Naive B cell (primary cell): ENCODE measurements at regions not wholly inside any gene's neighbourhood (a gene's known extent, or its start where the extent isn't known, plus 50 kb on each side); places are given as distances from the start of the nearest gene placed in this dataset.
A peak's percentile ranks its signal among the peaks of the same experiment; 100 is the strongest.

Experiments
- ATAC-seq, 2 donors: fragments of 150-1000 bp; cut with Tn5 transposase; 2 replicates each; pipeline ENCODE4 v1.10.0; 2021; ENCODE audit warnings: low read depth in 2 of 2, mild to moderate bottlenecking in 2 of 2, moderate library complexity in 2 of 2
- DNase-seq: peaks from one replicate; pipeline ENCODE4 v3.0.0; 2022
- H3K27ac Mint-ChIP-seq, 6 donors: one replicate each; pipeline ENCODE4 v1.8.0; 2020 to 2022; ENCODE audit warnings: mild to moderate bottlenecking in 6 of 6, mixed read lengths in 6 of 6, moderate library complexity in 5 of 6, inconsistent platforms in 2 of 6
- H3K27me3 Mint-ChIP-seq, 3 donors: one replicate each; pipeline ENCODE4 v1.8.0; 2021 to 2022; ENCODE audit warnings: mixed read lengths in 3 of 3, mild to moderate bottlenecking in 1 of 3
- H3K36me3 Mint-ChIP-seq, 2 donors: one replicate each; pipeline ENCODE4 v1.8.0; 2020 to 2022; ENCODE audit warnings: mixed read lengths in 2 of 2, inconsistent platforms in 1 of 2, mild to moderate bottlenecking in 1 of 2
- H3K4me1 Mint-ChIP-seq, 3 donors: one replicate each; pipeline ENCODE4 v1.8.0; 2020 to 2022; ENCODE audit warnings: mixed read lengths in 3 of 3, inconsistent platforms in 1 of 3, mild to moderate bottlenecking in 1 of 3, moderate library complexity in 1 of 3
- H3K4me3 Mint-ChIP-seq, 8 donors: one replicate each; pipeline ENCODE4 v1.8.0; 2020 to 2022; ENCODE audit warnings: mild to moderate bottlenecking in 8 of 8, mixed read lengths in 8 of 8, moderate library complexity in 8 of 8, inconsistent platforms in 2 of 8
- H3K9me3 Mint-ChIP-seq, 7 donors: one replicate each; pipeline ENCODE4 v1.8.0; 2020 to 2022; ENCODE audit warnings: mixed read lengths in 7 of 7, mild to moderate bottlenecking in 5 of 7, inconsistent platforms in 2 of 7, moderate library complexity in 1 of 7

GRCh38 chr15:100781061-100781960 lies 98.3 kb upstream of the ALDH1A3 start:
- Mint-ChIP-seq H3K36me3 (no peaks in the 10 kb centered on the region), H3K27me3 (peaks cover 13 to 21% (median 19%) of the 10 kb centered on the region in 3 donors), H3K4me3 (no peak overlapping the region), H3K27ac (no peak overlapping the region), H3K9me3 (peaks cover 0 to under 1% (median 0%) of the 10 kb centered on the region in 7 donors), H3K4me1 (no peaks in the 10 kb centered on the region)
- DNase-seq = no peak
- no peak for ATAC-seq

GRCh38 chr15:100781961-100782530 lies 97.6 kb upstream of the ALDH1A3 start:
- Mint-ChIP-seq H3K9me3 (no peaks in the 10 kb centered on the region), H3K4me3 (no peak overlapping the region), H3K36me3 (no peaks in the 10 kb centered on the region), H3K4me1 (no peaks in the 10 kb centered on the region), H3K27me3 (peaks cover 13 to 21% (median 19%) of the 10 kb centered on the region in 3 donors), H3K27ac (peak overlapping the region in 1 of 6 donors; percentile 24)
- no peak for ATAC-seq
- no peak for DNase-seq

GRCh38 chr15:100783291-100783690 lies 96.3 kb upstream of the ALDH1A3 start:
- Mint-ChIP-seq H3K27ac (no peak overlapping the region), H3K27me3 (peaks cover 13 to 21% (median 19%) of the 10 kb centered on the region in 3 donors), H3K9me3 (no peaks in the 10 kb centered on the region), H3K4me1 (no peaks in the 10 kb centered on the region), H3K36me3 (no peaks in the 10 kb centered on the region), H3K4me3 (no peak overlapping the region)
- ATAC-seq (no peak), DNase-seq (no peak)

GRCh38 chr15:100783760-100784492 lies 95.7 kb upstream of the ALDH1A3 start:
- Mint-ChIP-seq H3K9me3 (no peaks in the 10 kb centered on the region), H3K4me1 (no peaks in the 10 kb centered on the region), H3K27ac (no peak overlapping the region), H3K36me3 (no peaks in the 10 kb centered on the region), H3K27me3 (peaks cover 13 to 21% (median 19%) of the 10 kb centered on the region in 3 donors), H3K4me3 (no peak overlapping the region)
- no peak for ATAC-seq
- DNase-seq = no peak

GRCh38 chr15:100784493-100785180 lies 95.0 kb upstream of the ALDH1A3 start:
- DNase-seq = no peak
- Mint-ChIP-seq H3K4me1 (no peaks in the 10 kb centered on the region), H3K27me3 (peaks cover 13 to 17% (median 15%) of the 10 kb centered on the region in 3 donors), H3K27ac (no peak overlapping the region), H3K4me3 (no peak overlapping the region), H3K9me3 (no peaks in the 10 kb centered on the region), H3K36me3 (no peaks in the 10 kb centered on the region)
- no peak for ATAC-seq

GRCh38 chr15:100785181-100786138 lies 94.2 kb upstream of the ALDH1A3 start:
- Mint-ChIP-seq H3K27me3 (peaks cover 10 to 13% (median 12%) of the 10 kb centered on the region in 3 donors), H3K27ac (no peak overlapping the region), H3K9me3 (no peaks in the 10 kb centered on the region), H3K4me1 (no peaks in the 10 kb centered on the region), H3K4me3 (no peak overlapping the region), H3K36me3 (no peaks in the 10 kb centered on the region)
- ATAC-seq (no peak), DNase-seq (no peak)

- Mint-ChIP-seq H3K36me3 (no peaks in the 10 kb centered on the region), H3K4me3 (no peak overlapping the region), H3K4me1 (no peaks in the 10 kb centered on the region), H3K27ac (no peak overlapping the region), H3K27me3 (peaks cover 15 to 18% (median 17%) of the 10 kb centered on the region in 3 donors), H3K9me3 (peaks cover 0 to 2% (median 0%) of the 10 kb centered on the region in 7 donors)
- ATAC-seq (no peak), DNase-seq (no peak)
These were observed 93.5 kb upstream of the ALDH1A3 start for GRCh38 chr15:100786139-100786531.

GRCh38 chr15:100786901-100787566 lies 92.6 kb upstream of the ALDH1A3 start:
- Mint-ChIP-seq H3K4me1 (no peaks in the 10 kb centered on the region), H3K36me3 (no peaks in the 10 kb centered on the region), H3K27ac (no peak overlapping the region), H3K4me3 (no peak overlapping the region), H3K9me3 (peaks cover 0 to 2% (median 0%) of the 10 kb centered on the region in 7 donors), H3K27me3 (peaks cover 10 to 19% (median 18%) of the 10 kb centered on the region in 3 donors)
- DNase-seq (no peak), ATAC-seq (no peak)

GRCh38 chr15:100787567-100788417 lies 91.8 kb upstream of the ALDH1A3 start:
- H3K9me3 Mint-ChIP-seq = peaks cover 0 to 2% (median 0%) of the 10 kb centered on the region in 7 donors
- no peak overlapping the region for H3K27ac Mint-ChIP-seq
- peaks cover 12 to 18% (median 14%) of the 10 kb centered on the region in 3 donors for H3K27me3 Mint-ChIP-seq
- ATAC-seq (no peak), DNase-seq (no peak)
- H3K4me3 Mint-ChIP-seq = no peak overlapping the region
- no peaks in the 10 kb centered on the region for H3K36me3 Mint-ChIP-seq
- H3K4me1 Mint-ChIP-seq = no peaks in the 10 kb centered on the region

GRCh38 chr15:100788418-100789105 lies 91.1 kb upstream of the ALDH1A3 start:
- Mint-ChIP-seq H3K27me3 (peaks cover 11 to 17% (median 13%) of the 10 kb centered on the region in 3 donors), H3K9me3 (peaks cover 0 to 2% (median 0%) of the 10 kb centered on the region in 7 donors), H3K36me3 (no peaks in the 10 kb centered on the region), H3K4me1 (no peaks in the 10 kb centered on the region), H3K4me3 (no peak overlapping the region), H3K27ac (no peak overlapping the region)
- ATAC-seq (no peak), DNase-seq (no peak)

- DNase-seq = no peak
- no peaks in the 10 kb centered on the region for H3K36me3 Mint-ChIP-seq
- ATAC-seq = no peak
- H3K27me3 Mint-ChIP-seq = peaks cover 15 to 21% (median 20%) of the 10 kb centered on the region in 3 donors
- no peaks in the 10 kb centered on the region for H3K4me1 Mint-ChIP-seq
- peaks cover 0 to 11% (median 2%) of the 10 kb centered on the region in 7 donors for H3K9me3 Mint-ChIP-seq
- H3K4me3 Mint-ChIP-seq = no peak overlapping the region
- no peak overlapping the region for H3K27ac Mint-ChIP-seq
These were observed 88.8 kb upstream of the ALDH1A3 start for GRCh38 chr15:100790786-100791265.
